ENCODE measurements at regions not wholly inside any gene's neighbourhood (a gene's known extent, or its start where the extent isn't known, plus 50 kb on each side); places are given as distances from the start of the nearest gene placed in this dataset.
A peak's percentile ranks its signal among the peaks of the same experiment; 100 is the strongest.

DNA sequence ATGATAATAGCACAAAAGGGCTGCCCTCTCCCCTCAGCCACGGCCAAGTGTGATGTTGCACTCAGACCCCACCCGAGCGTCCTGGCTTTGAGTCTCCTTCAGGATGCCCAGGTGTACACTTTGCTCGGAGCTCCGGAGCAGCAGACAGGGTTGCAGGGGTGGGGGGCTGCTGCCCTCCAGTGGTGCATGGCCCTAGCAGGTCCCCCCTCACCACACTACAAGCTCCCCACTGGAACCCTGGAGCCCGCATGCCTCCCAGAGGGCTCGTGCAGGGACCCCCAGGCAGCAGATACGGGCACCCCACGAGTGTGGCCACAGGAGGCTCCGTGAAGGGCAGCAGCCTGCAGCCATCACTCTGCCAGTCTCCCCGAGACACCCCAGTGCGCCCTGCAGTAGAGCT is 69.9 kb upstream of the C14orf180 start:
- Histone ChIP-seq H2AFZ (ENCODE audit: low read depth) (no peak overlapping the region), H3K4me1 (ENCODE audit: control insufficient read depth in 1 of 2, insufficient read depth in 2 of 2, low read depth in 1 of 2, low read length in 1 of 2) (peaks cover 0 to 35% of the 10 kb centered on the region in 2 experiments; a peak in 1 of 4 replicates), H3K27ac (ENCODE audit: low read depth in 2 of 2, low read length in 1 of 2) (peak overlapping the region in 1 of 2 experiments; percentile 87; a peak in 2 of 4 replicates), H3K4me3 (ENCODE audit: low read depth in 2 of 2, low read length in 1 of 2) (no peak overlapping the region), H3K4me2 (no peak overlapping the region), H3K36me3 (replicated peaks in 1 of 2; ENCODE audit: control insufficient read depth in 1 of 2, insufficient read depth in 2 of 2, low read length in 1 of 2) (no peaks in the 10 kb centered on the region), H3K9ac (no peak overlapping the region), H3K79me2 (ENCODE audit: insufficient read depth) (no peaks in the 10 kb centered on the region), H3K9me3 (no peaks in the 10 kb centered on the region), H3F3A (replicated peaks; ENCODE audit: insufficient read depth) (no peaks in the 10 kb centered on the region), H3K27me3 (ENCODE audit: insufficient read depth) (no peaks in the 10 kb centered on the region), H3K9me2 (no peaks in the 10 kb centered on the region), H4K20me1 (ENCODE audit: insufficient read depth) (no peaks in the 10 kb centered on the region)
- DNase-seq, result peak; percentile 73
- 56% methylated on average over 6 of the region's 12 CpGs for whole genome bisulfite sequencing (ENCODE audit: low lambda C conversion rate)
- POLR2A ChIA-PET, result interaction anchor here (1.0 to 1.8 kb wide), 2 partner anchors 74 to 372 kb away, joined by 4 to 5 read pairs; no protein-coding TSS in a partner anchor
- CTCF ChIA-PET, result interaction anchor here (0.5 to 2.4 kb wide), 26 partner anchors 9 to 432 kb away, joined by 3 to 17 read pairs (median 4); no protein-coding TSS in a partner anchor
- TF ChIP-seq RAD21 (IDR thresholded peaks at IDR 0.05; ENCODE audit: low read length) (peak; percentile 58), SMC3 (IDR thresholded peaks at IDR 0.05; ENCODE audit: low read depth, low read length) (peak; percentile 17; the same call in 1 of the 2 replicates), FOSL2 (IDR thresholded peaks at IDR 0.05; ENCODE audit: borderline replicate concordance, low read depth) (no peak), TAF1 (IDR thresholded peaks at IDR 0.05; ENCODE audit: borderline replicate concordance, low read depth, low read length) (no peak)

DNA sequence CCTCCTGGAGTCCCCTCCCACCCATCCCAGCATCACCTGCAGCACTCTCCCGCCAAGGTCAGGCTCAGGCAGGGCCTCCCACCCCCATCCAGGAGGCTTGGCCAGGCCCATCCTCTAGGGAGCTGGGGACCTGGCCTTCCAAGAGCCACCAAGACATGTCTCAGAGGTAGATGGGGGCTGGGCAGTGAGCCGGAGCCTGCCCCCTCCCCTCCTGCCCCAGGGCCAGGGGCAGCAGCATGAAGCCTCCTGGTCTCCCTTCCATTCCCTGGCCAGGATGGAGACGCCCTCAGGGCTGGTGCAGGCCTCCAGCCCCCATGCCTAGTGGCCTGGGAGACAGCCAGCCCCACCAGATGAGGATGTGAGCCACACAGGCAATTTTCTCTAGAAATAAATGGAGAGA is 69.3 kb upstream of the C14orf180 start:
- ChIA-PET POLR2A (interaction anchor here (1.0 to 1.8 kb wide), 2 partner anchors 74 to 373 kb away, joined by 4 to 5 read pairs; no protein-coding TSS in a partner anchor), CTCF (interaction anchor here (0.5 to 2.4 kb wide), 22 partner anchors 10 to 432 kb away, joined by 3 to 17 read pairs (median 4); no protein-coding TSS in a partner anchor)
- Histone ChIP-seq H3K27me3 (ENCODE audit: insufficient read depth) (no peaks in the 10 kb centered on the region), H3K27ac (ENCODE audit: low read depth in 2 of 2, low read length in 1 of 2) (peak overlapping the region in 1 of 2 experiments; percentile 87; a peak in 2 of 4 replicates), H3K4me3 (ENCODE audit: low read depth in 2 of 2, low read length in 1 of 2) (no peak overlapping the region), H3K9me2 (no peaks in the 10 kb centered on the region), H3K9ac (no peak overlapping the region), H3K4me1 (ENCODE audit: control insufficient read depth in 1 of 2, insufficient read depth in 2 of 2, low read depth in 1 of 2, low read length in 1 of 2) (peaks cover 0 to 34% of the 10 kb centered on the region in 2 experiments; a peak in 1 of 4 replicates), H3K36me3 (replicated peaks in 1 of 2; ENCODE audit: control insufficient read depth in 1 of 2, insufficient read depth in 2 of 2, low read length in 1 of 2) (no peaks in the 10 kb centered on the region), H3K79me2 (ENCODE audit: insufficient read depth) (no peaks in the 10 kb centered on the region), H3F3A (replicated peaks; ENCODE audit: insufficient read depth) (no peaks in the 10 kb centered on the region), H3K9me3 (no peaks in the 10 kb centered on the region), H3K4me2 (no peak overlapping the region), H2AFZ (ENCODE audit: low read depth) (no peak overlapping the region), H4K20me1 (ENCODE audit: insufficient read depth) (no peaks in the 10 kb centered on the region)
- no peak for TF ChIP-seq POLR2AphosphoS5 (IDR thresholded peaks at IDR 0.05; ENCODE audit: low read depth, low read length)
- no peak for TF ChIP-seq EZH2phosphoT487 (IDR thresholded peaks at IDR 0.05; ENCODE audit: borderline replicate concordance, low read depth)
- TF ChIP-seq CHD2 (IDR thresholded peaks at IDR 0.05; ENCODE audit: low read length, partially characterized antibody), result no peak
- no peak for TF ChIP-seq TAF1 (IDR thresholded peaks at IDR 0.05; ENCODE audit: borderline replicate concordance, low read depth, low read length)
- DNase-seq, result peak; percentile 80
- 71% methylated on average over 1 of the region's 3 CpGs for WGBS (ENCODE audit: low lambda C conversion rate)

DNA sequence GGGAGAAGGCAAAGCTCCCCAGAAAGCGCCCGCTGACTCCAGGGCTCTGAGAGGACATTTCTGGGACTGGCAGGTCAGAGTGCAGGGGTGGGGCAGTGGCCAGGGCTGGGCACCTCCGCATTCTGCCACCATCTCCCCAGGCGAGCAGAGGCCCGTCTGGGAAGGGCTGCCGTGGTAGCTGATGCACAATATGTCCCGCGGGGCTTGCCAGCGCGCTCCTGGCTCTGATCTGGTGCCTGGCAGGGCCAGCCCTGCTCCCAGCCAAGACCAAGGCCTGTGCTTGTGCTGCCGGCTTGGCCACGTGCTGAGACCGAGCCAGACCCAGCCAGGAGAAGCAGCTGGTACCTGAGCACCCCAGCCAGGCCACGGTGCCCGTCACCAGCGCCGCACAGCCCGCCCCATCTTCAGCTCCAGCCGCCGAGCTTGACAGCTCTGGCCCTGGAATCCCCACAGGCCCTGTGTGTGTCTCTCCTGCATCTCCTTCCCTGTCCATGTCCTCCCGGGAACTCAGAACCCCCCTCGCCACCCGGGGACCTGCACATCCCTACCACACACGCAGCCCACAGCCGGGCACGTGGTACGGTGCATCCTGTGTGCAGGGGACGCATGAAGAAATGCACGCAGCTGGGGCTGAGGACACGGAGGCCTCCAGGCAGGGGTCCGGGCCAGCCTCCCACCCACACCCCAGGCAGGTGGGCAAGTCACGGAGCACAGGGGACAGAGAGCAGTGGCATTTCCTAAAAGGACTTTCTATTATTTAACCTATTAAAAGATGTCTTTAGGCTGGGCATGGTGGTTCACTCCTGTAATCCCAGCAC is 68.6 kb upstream of the C14orf180 start:
- POLR2A ChIA-PET, result interaction anchor here (0.6 to 1.8 kb wide), 2 partner anchors 75 to 948 kb away, joined by 3 to 5 read pairs; partner anchors contain the start of gene COA8
- no peaks in the 10 kb centered on the region for H3F3A ChIP-seq (replicated peaks; ENCODE audit: insufficient read depth)
- no peaks in the 10 kb centered on the region for H3K9me3 ChIP-seq
- TF ChIP-seq CHD2 (IDR thresholded peaks at IDR 0.05; ENCODE audit: low read length, partially characterized antibody) (no peak), TCF12 (IDR thresholded peaks at IDR 0.05) (no peak), RCOR1 (IDR thresholded peaks at IDR 0.05; ENCODE audit: low read length) (no peak), EZH2phosphoT487 (IDR thresholded peaks at IDR 0.05; ENCODE audit: borderline replicate concordance, low read depth) (no peak), NFIC (IDR thresholded peaks at IDR 0.05; ENCODE audit: borderline replicate concordance) (no peak), NRF1 (IDR thresholded peaks at IDR 0.05; ENCODE audit: low read depth, low read length) (no peak), GABPA (IDR thresholded peaks at IDR 0.05; ENCODE audit: low read depth) (no peak), RXRA (IDR thresholded peaks at IDR 0.05; ENCODE audit: borderline replicate concordance, low read depth) (no peak), SMC3 (IDR thresholded peaks at IDR 0.05; ENCODE audit: low read depth, low read length) (no peak), FOXM1 (IDR thresholded peaks at IDR 0.05; ENCODE audit: low read depth) (no peak)
- TF ChIP-seq, protein P1, sequence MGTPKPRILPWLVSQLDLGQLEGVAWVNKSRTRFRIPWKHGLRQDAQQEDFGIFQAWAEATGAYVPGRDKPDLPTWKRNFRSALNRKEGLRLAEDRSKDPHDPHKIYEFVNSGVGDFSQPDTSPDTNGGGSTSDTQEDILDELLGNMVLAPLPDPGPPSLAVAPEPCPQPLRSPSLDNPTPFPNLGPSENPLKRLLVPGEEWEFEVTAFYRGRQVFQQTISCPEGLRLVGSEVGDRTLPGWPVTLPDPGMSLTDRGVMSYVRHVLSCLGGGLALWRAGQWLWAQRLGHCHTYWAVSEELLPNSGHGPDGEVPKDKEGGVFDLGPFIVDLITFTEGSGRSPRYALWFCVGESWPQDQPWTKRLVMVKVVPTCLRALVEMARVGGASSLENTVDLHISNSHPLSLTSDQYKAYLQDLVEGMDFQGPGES (IDR thresholded peaks at IDR 0.05; ENCODE audit: low read depth, low read length), result no peak
- TF ChIP-seq, protein P2, sequence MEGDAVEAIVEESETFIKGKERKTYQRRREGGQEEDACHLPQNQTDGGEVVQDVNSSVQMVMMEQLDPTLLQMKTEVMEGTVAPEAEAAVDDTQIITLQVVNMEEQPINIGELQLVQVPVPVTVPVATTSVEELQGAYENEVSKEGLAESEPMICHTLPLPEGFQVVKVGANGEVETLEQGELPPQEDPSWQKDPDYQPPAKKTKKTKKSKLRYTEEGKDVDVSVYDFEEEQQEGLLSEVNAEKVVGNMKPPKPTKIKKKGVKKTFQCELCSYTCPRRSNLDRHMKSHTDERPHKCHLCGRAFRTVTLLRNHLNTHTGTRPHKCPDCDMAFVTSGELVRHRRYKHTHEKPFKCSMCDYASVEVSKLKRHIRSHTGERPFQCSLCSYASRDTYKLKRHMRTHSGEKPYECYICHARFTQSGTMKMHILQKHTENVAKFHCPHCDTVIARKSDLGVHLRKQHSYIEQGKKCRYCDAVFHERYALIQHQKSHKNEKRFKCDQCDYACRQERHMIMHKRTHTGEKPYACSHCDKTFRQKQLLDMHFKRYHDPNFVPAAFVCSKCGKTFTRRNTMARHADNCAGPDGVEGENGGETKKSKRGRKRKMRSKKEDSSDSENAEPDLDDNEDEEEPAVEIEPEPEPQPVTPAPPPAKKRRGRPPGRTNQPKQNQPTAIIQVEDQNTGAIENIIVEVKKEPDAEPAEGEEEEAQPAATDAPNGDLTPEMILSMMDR (IDR thresholded peaks at IDR 0.05), result no peak

More for the DNA sequence above, 68.6 kb upstream of the C14orf180 start:
- peak overlapping the region in 1 of 2 experiments; percentile 87; a peak in 2 of 4 replicates for H3K27ac ChIP-seq (ENCODE audit: low read depth in 2 of 2, low read length in 1 of 2)
- H3K79me2 ChIP-seq (ENCODE audit: insufficient read depth), result no peaks in the 10 kb centered on the region
- no peak overlapping the region for H3K4me2 ChIP-seq
- H3K36me3 ChIP-seq (replicated peaks in 1 of 2; ENCODE audit: control insufficient read depth in 1 of 2, insufficient read depth in 2 of 2, low read length in 1 of 2), result no peaks in the 10 kb centered on the region
- WGBS (ENCODE audit: low lambda C conversion rate), result 60% methylated on average over 24 of the region's 32 CpGs
- H4K20me1 ChIP-seq (ENCODE audit: insufficient read depth), result no peaks in the 10 kb centered on the region
- H3K27me3 ChIP-seq (ENCODE audit: insufficient read depth), result no peaks in the 10 kb centered on the region
- DNase-seq, result peak; percentile 71
- no peak overlapping the region for H2AFZ ChIP-seq (ENCODE audit: low read depth)
- CTCF ChIA-PET, result interaction anchor here (0.5 to 2.4 kb wide), 10 partner anchors 11 to 433 kb away, joined by 3 to 17 read pairs (median 4); no protein-coding TSS in a partner anchor
- H3K9ac ChIP-seq, result no peak overlapping the region
- no peaks in the 10 kb centered on the region for H3K9me2 ChIP-seq
- peaks cover 0 to 32% of the 10 kb centered on the region in 2 experiments; a peak in 1 of 4 replicates for H3K4me1 ChIP-seq (ENCODE audit: control insufficient read depth in 1 of 2, insufficient read depth in 2 of 2, low read depth in 1 of 2, low read length in 1 of 2)
- H3K4me3 ChIP-seq (ENCODE audit: low read depth in 2 of 2, low read length in 1 of 2), result no peak overlapping the region

Data from SK-N-SH (cell line).